Fibroblast of villous mesenchyme (primary cell): ENCODE measurements at regions not wholly inside any gene's neighbourhood (a gene's known extent, or its start where the extent isn't known, plus 50 kb on each side); places are given as distances from the start of the nearest gene placed in this dataset.

Source experiments
- DNase-seq: peaks from one replicate; pipeline ENCODE4 v3.0.0-alpha.2; 2010; ENCODE audit warnings: low read depth
- H3K4me3 ChIP-seq: 2 replicates; pipeline ENCODE4 v1.5.1; 2011; ENCODE audit warnings: low read depth, mild to moderate bottlenecking, low read length
- CTCF ChIP-seq: IDR thresholded peaks from 2 replicates; pipeline ENCODE4 v1.5.1; 2012; ENCODE audit warnings: low read depth, mild to moderate bottlenecking, low read length; ENCODE audit not compliant: insufficient read depth

- no peak overlapping the region for H3K4me3 ChIP-seq
- DNase-seq: no peak
- no peak for TF ChIP-seq CTCF
These were observed 135.6 kb downstream of the TFCP2L1 start for GRCh38 chr2:121149384-121149783.

GRCh38 chr2:121150126-121150525 is 134.9 kb downstream of the TFCP2L1 start:
- no peak for TF ChIP-seq CTCF
- no peak overlapping the region for H3K4me3 ChIP-seq
- DNase-seq: no peak

- DNase-seq: no peak
- H3K4me3 ChIP-seq: no peak overlapping the region
- TF ChIP-seq CTCF: no peak
These were observed 134.3 kb downstream of the TFCP2L1 start for GRCh38 chr2:121150713-121151112.

GRCh38 chr2:121151311-121152109 is 133.5 kb downstream of the TFCP2L1 start:
- no peak for DNase-seq
- TF ChIP-seq CTCF: no peak
- H3K4me3 ChIP-seq: no peak overlapping the region

GRCh38 chr2:121152861-121153260 is 132.1 kb downstream of the TFCP2L1 start:
- DNase-seq: no peak
- H3K4me3 ChIP-seq: no peak overlapping the region
- TF ChIP-seq CTCF: no peak

- TF ChIP-seq CTCF: no peak
- no peak overlapping the region for H3K4me3 ChIP-seq
- DNase-seq: no peak
These were observed 131.5 kb downstream of the TFCP2L1 start for GRCh38 chr2:121153516-121153915.
